CD4-positive, alpha-beta T cell (primary cell): ENCODE measurements at regions not wholly inside any gene's neighbourhood (a gene's known extent, or its start where the extent isn't known, plus 50 kb on each side); places are given as distances from the start of the nearest gene placed in this dataset.

ENCODE experiments used
- ATAC-seq: fragments of 200-7000 bp; cut with Tn5 transposase; one replicate; pipeline ENCODE4 v1.10.0; 2022; ENCODE audit warnings: mild to moderate bottlenecking; ENCODE audit not compliant: poor library complexity
- CTCF ChIA-PET: fragments of 350-600 bp; sonication (Branson Sonifier 250); formaldehyde crosslinking; loops from one replicate; lab custom pipeline; 2021; ENCODE audit warnings: antibody characterized with exemption, inconsistent platforms; lab: Charles Lee
- POLR2A ChIA-PET: fragments of 350-600 bp; sonication (Branson Sonifier 250); formaldehyde crosslinking; loops from one replicate; lab custom pipeline; 2021; ENCODE audit warnings: antibody characterized with exemption, inconsistent platforms; lab: Charles Lee
- DNase-seq, 14 experiments: peaks; one replicate each; pipeline ENCODE4 v3.0.0-alpha.2; 2013 to 2020; ENCODE audit warnings: mixed read lengths in 2 of 14
- H3K27ac ChIP-seq, 2 donors: one replicate each; pipeline versions ENCODE4 v1.5.1 to v1.7.0; 2013; ENCODE audit warnings: low read length in 2 of 2, low read depth in 1 of 2, mild to moderate bottlenecking in 1 of 2
- H3K27me3 ChIP-seq, 2 experiments: 1 replicate in 1 of 2; 2 replicates in 1 of 2; pipeline versions ENCODE4 v1.6.1 to v1.7.0; 2013; ENCODE audit warnings: low read length in 2 of 2, control low read depth in 1 of 2, mild to moderate bottlenecking in 1 of 2, moderate library complexity in 1 of 2; ENCODE audit not compliant: insufficient read depth in 2 of 2, control insufficient read depth in 1 of 2
- H3K36me3 ChIP-seq: one replicate; pipeline ENCODE4 v1.6.1; 2013; ENCODE audit warnings: low read length, control low read depth; ENCODE audit not compliant: insufficient read depth
- H3K4me1 ChIP-seq: one replicate; pipeline ENCODE4 v1.6.1; 2013; ENCODE audit warnings: low read length, control low read depth; ENCODE audit not compliant: insufficient read depth
- H3K4me3 ChIP-seq: one replicate; pipeline ENCODE4 v1.5.1; 2013; ENCODE audit warnings: mild to moderate bottlenecking, low read length, moderate library complexity
- H3K9me3 ChIP-seq, 2 experiments: 1 replicate in 1 of 2; 2 replicates in 1 of 2; pipeline versions ENCODE4 v1.6.1 to v1.7.0; 2013; ENCODE audit warnings: low read length in 2 of 2, mild to moderate bottlenecking in 2 of 2, control low read depth in 1 of 2, moderate library complexity in 1 of 2; ENCODE audit not compliant: control insufficient read depth in 1 of 2, insufficient read depth in 1 of 2
- H3K27ac Mint-ChIP-seq: one replicate; pipeline ENCODE4 v1.8.0; 2020; ENCODE audit warnings: mixed read lengths
- H3K27me3 Mint-ChIP-seq: one replicate; pipeline ENCODE4 v1.8.0; 2021; ENCODE audit warnings: mixed read lengths
- H3K36me3 Mint-ChIP-seq: one replicate; pipeline ENCODE4 v1.8.0; 2021; ENCODE audit warnings: low read depth, mixed read lengths
- H3K4me1 Mint-ChIP-seq: one replicate; pipeline ENCODE4 v1.8.0; 2021; ENCODE audit warnings: low read depth, mixed read lengths
- H3K4me3 Mint-ChIP-seq: one replicate; pipeline ENCODE4 v1.8.0; 2020; ENCODE audit warnings: mild to moderate bottlenecking, mixed read lengths
- H3K9me3 Mint-ChIP-seq: one replicate; pipeline ENCODE4 v1.8.0; 2020; ENCODE audit warnings: mixed read lengths
- CTCF ChIP-seq: fragments of 200-600 bp; IDR thresholded peaks from one replicate; pipeline ENCODE4 v1.8.0; 2022; ENCODE audit warnings: antibody characterized with exemption, mild to moderate bottlenecking
- intact Hi-C, 2 experiments: fragments of 100-400 bp; cut with DNase I in 1 of 2; cut with micrococcal nuclease in 1 of 2; formaldehyde crosslinking; loops; one replicate each; pipeline versions ENCODE4 v1.15.1 to v1.9.0; 2023 to 2025; cut with DNase I, micrococcal nuclease

GRCh38 chr12:24476310-24476709, 472.6 kb downstream of the BCAT1 start:
- TF ChIP-seq CTCF, result no peak
- Histone ChIP-seq H3K27ac (no peak overlapping the region), H3K4me3 (no peak overlapping the region), H3K36me3 (no peaks in the 10 kb centered on the region), H3K4me1 (no peaks in the 10 kb centered on the region), H3K27me3 (no peaks in the 10 kb centered on the region), H3K9me3 (no peaks in the 10 kb centered on the region)
- Mint-ChIP-seq H3K9me3 (no peaks in the 10 kb centered on the region), H3K36me3 (no peaks in the 10 kb centered on the region), H3K27me3 (no peaks in the 10 kb centered on the region), H3K4me1 (no peaks in the 10 kb centered on the region), H3K4me3 (no peak overlapping the region), H3K27ac (no peak overlapping the region)
- intact Hi-C loops, result no loop called here
- POLR2A ChIA-PET, result no interaction called here
- ATAC-seq (no peak), DNase-seq (no peak)
- CTCF ChIA-PET, result no interaction called here

DNA sequence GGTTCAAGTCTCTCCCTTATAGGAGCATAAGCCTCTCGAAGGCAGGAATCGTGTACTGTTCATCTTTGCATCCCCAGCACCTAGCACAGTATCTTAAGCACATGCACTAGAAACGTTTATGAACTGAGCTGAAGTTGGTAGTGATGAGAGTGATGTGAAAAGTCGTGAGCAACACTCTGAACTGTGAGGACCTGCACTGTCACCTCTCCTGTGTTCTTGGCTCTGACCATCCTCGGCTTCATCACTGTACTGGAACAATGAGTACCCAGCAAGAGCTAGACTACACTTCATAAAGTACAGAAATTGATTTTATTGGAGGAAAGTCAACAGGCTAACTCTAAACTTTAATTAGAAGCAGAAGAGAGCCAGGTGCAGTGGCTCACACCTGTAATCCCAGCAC, 473.6 kb downstream of the BCAT1 start:
- ATAC-seq (no peak), DNase-seq (no peak)
- Histone ChIP-seq H3K36me3 (no peaks in the 10 kb centered on the region), H3K4me1 (no peaks in the 10 kb centered on the region), H3K9me3 (no peaks in the 10 kb centered on the region), H3K27ac (no peak overlapping the region), H3K27me3 (no peaks in the 10 kb centered on the region), H3K4me3 (no peak overlapping the region)
- TF ChIP-seq CTCF, result no peak
- H3K9me3 Mint-ChIP-seq, result no peaks in the 10 kb centered on the region
- CTCF ChIA-PET, result no interaction called here
- no peaks in the 10 kb centered on the region for H3K36me3 Mint-ChIP-seq
- H3K27ac Mint-ChIP-seq, result no peak overlapping the region
- H3K27me3 Mint-ChIP-seq, result no peaks in the 10 kb centered on the region
- H3K4me1 Mint-ChIP-seq, result no peaks in the 10 kb centered on the region
- H3K4me3 Mint-ChIP-seq, result no peak overlapping the region
- intact Hi-C loops, result no loop called here
- POLR2A ChIA-PET, result no interaction called here

DNA sequence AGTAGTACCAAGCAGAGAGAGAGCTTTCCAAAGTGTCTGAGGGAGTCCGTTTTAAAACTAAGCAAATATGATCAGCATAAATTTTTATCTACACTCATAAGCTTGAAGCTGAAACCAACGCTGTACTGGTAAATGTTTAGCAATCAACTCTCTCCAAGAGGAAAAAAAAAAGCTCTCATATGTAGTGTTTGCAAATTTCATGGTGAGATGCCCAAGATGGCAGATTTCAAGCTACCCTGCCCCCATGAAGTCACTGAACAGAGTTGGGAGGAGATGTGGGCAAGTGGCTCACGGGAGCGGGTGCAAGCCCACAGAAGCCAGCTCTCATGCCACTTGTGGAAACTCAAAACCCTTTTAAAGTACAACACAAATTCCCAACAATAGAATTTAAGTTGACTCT, 475.8 kb downstream of the BCAT1 start:
- Mint-ChIP-seq H3K27ac (no peak overlapping the region), H3K27me3 (no peaks in the 10 kb centered on the region), H3K4me3 (no peak overlapping the region), H3K4me1 (no peaks in the 10 kb centered on the region), H3K36me3 (no peaks in the 10 kb centered on the region), H3K9me3 (no peaks in the 10 kb centered on the region)
- ChIA-PET CTCF (no interaction called here), POLR2A (no interaction called here)
- Histone ChIP-seq H3K27ac (no peak overlapping the region), H3K9me3 (no peaks in the 10 kb centered on the region), H3K27me3 (no peaks in the 10 kb centered on the region), H3K4me1 (no peaks in the 10 kb centered on the region), H3K36me3 (no peaks in the 10 kb centered on the region), H3K4me3 (no peak overlapping the region)
- ATAC-seq (no peak), DNase-seq (no peak)
- TF ChIP-seq CTCF, result no peak
- intact Hi-C loops, result no loop called here
